ENCODE measurements at regions not wholly inside any gene's neighbourhood (a gene's known extent, or its start where the extent isn't known, plus 50 kb on each side); places are given as distances from the start of the nearest gene placed in this dataset.

DNA sequence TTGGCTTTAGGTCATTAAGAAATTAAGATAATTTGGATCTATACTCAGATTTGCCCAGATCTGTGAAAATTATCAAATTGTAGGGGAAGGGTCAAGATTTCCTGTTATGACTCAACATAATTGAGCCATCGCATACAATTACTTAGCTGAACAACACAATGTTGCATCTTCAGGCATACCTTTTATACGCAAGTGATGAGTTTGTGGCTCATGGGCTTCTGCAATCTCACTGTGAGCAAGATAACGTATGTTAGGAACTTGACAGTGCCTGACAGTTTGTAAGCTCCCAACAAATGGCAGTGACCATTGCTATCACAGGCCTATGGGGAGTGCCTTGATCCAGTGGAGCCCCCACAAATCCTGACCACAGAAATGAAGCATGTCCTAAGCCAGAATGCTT lies 199.7 kb downstream of the BCAT1 start:
- DNase-seq (ENCODE audit: low read depth), result no peak
- H3K4me3 ChIP-seq (ENCODE audit: low read length), result no peak overlapping the region
- TF ChIP-seq CTCF (conservative IDR thresholded peaks at IDR 0.05; ENCODE audit: low read length), result no peak

- no peak overlapping the region for H3K4me3 ChIP-seq (ENCODE audit: low read length)
- no peak for TF ChIP-seq CTCF (conservative IDR thresholded peaks at IDR 0.05; ENCODE audit: low read length)
These were observed 200.6 kb downstream of the BCAT1 start for GRCh38 chr12:24748326-24748725.

GRCh38 chr12:24746864-24747263 lies 202.0 kb downstream of the BCAT1 start:
- DNase-seq (ENCODE audit: low read depth), result no peak
- no peak overlapping the region for H3K4me3 ChIP-seq (ENCODE audit: low read length)
- no peak for TF ChIP-seq CTCF (conservative IDR thresholded peaks at IDR 0.05; ENCODE audit: low read length)

More at GRCh38 chr12:24748326-24748725, 200.6 kb downstream of the BCAT1 start:
- no peak for DNase-seq (ENCODE audit: low read depth)

- no peak overlapping the region for H3K4me3 ChIP-seq (ENCODE audit: low read length)
- DNase-seq (ENCODE audit: low read depth), result no peak
- TF ChIP-seq CTCF (conservative IDR thresholded peaks at IDR 0.05; ENCODE audit: low read length), result no peak
These were observed 202.8 kb downstream of the BCAT1 start for GRCh38 chr12:24746006-24746671.

- no peak overlapping the region for H3K4me3 ChIP-seq (ENCODE audit: low read length)
- peak; percentile 2 for DNase-seq (ENCODE audit: low read depth)
- no peak for TF ChIP-seq CTCF (conservative IDR thresholded peaks at IDR 0.05; ENCODE audit: low read length)
These were observed 204.7 kb downstream of the BCAT1 start for GRCh38 chr12:24743941-24744793.

- no peak for DNase-seq (ENCODE audit: low read depth)
- no peak for TF ChIP-seq CTCF (conservative IDR thresholded peaks at IDR 0.05; ENCODE audit: low read length)
These were observed 206.5 kb downstream of the BCAT1 start for GRCh38 chr12:24742378-24742777.

DNA sequence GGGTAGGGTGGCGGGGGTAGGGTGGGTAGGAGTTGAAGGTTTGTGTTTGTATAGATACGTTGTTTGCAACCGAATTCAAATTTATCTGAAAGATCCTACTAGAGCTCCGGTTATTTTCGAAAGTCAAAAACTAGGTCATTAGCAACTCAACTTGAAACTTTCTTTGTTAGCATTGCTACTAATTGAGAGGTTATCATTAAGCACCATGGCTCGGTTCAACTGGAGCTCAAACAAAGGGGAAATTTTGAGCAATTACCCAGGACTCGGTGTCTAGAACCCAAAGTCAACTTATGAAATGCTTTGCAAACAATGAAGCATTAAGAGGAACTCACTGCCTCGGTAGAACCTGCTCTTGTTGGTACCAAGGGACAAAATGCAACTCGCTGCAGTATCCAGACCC lies 207.7 kb downstream of the BCAT1 start:
- no peak overlapping the region for H3K4me3 ChIP-seq (ENCODE audit: low read length)
- no peak for DNase-seq (ENCODE audit: low read depth)
- TF ChIP-seq CTCF (conservative IDR thresholded peaks at IDR 0.05; ENCODE audit: low read length), result no peak

More at GRCh38 chr12:24742378-24742777, 206.5 kb downstream of the BCAT1 start:
- H3K4me3 ChIP-seq (ENCODE audit: low read length), result no peak overlapping the region

Measured in AG10803 (cell line).